SU-DHL-6 (cell line): ENCODE measurements at regions not wholly inside any gene's neighbourhood (a gene's known extent, or its start where the extent isn't known, plus 50 kb on each side); places are given as distances from the start of the nearest gene placed in this dataset.

Experiments used
- H2AFZ ChIP-seq: fragments of 200-600 bp; sonication (generic); 2 replicates; pipeline ENCODE4 v1.6.1; 2014; ENCODE audit warnings: low read depth, mild to moderate bottlenecking, moderate library complexity, mixed read lengths, antibody characterized with exemption, low read length; ENCODE audit not compliant: severe bottlenecking
- H3F3A ChIP-seq: fragments of 200-600 bp; shearing (Covaris generic); 2 replicates; pipeline ENCODE4 v1.6.0; 2016; ENCODE audit warnings: antibody characterized with exemption, mild to moderate bottlenecking; ENCODE audit not compliant: insufficient read depth
- H3K27ac ChIP-seq: fragments of 200-600 bp; sonication (generic); 2 replicates; pipeline ENCODE4 v1.5.1; 2016; ENCODE audit warnings: low read depth, mild to moderate bottlenecking, low read length, moderate library complexity, mixed read lengths
- H3K27me3 ChIP-seq: fragments of 200-600 bp; sonication (generic), shearing (Covaris generic); 2 replicates; pipeline ENCODE4 v1.6.0; 2014; ENCODE audit warnings: mild to moderate bottlenecking, low read length
- H3K36me3 ChIP-seq: fragments of 200-600 bp; sonication (generic); 2 replicates; pipeline ENCODE4 v1.6.1; 2014; ENCODE audit warnings: mild to moderate bottlenecking, low read length, mixed read lengths
- H3K4me2 ChIP-seq: fragments of 300-600, 200-600 bp; shearing (Covaris generic), sonication (generic); 2 replicates; pipeline ENCODE4 v1.6.0; 2014; ENCODE audit warnings: low read length, low read depth, mild to moderate bottlenecking; ENCODE audit not compliant: poor library complexity, severe bottlenecking
- H3K4me3 ChIP-seq: fragments of 200-600 bp; sonication (generic); 2 replicates; pipeline ENCODE4 v1.5.1; 2014; ENCODE audit warnings: antibody characterized with exemption, low read length, mild to moderate bottlenecking, mixed read lengths; ENCODE audit not compliant: insufficient read depth, poor library complexity, severe bottlenecking
- H3K79me2 ChIP-seq: fragments of 200-600 bp; sonication (generic); 2 replicates; pipeline ENCODE4 v1.6.1; 2014; ENCODE audit warnings: mild to moderate bottlenecking, low read length, moderate library complexity; ENCODE audit not compliant: insufficient read depth
- H3K9ac ChIP-seq: fragments of 200-600 bp; sonication (generic); 2 replicates; pipeline ENCODE4 v1.7.0; 2014; ENCODE audit warnings: mild to moderate bottlenecking, low read length
- H3K9me2 ChIP-seq: fragments of 200-600 bp; sonication (generic); replicated peaks from 2 replicates; pipeline ENCODE4 v1.6.1; 2014; ENCODE audit warnings: low read length; ENCODE audit not compliant: insufficient read depth
- H3K9me3 ChIP-seq: fragments of 200-600 bp; sonication (generic); 2 replicates; pipeline ENCODE4 v1.6.1; 2014; ENCODE audit warnings: low read length, mixed read lengths; ENCODE audit not compliant: insufficient read depth
- H4K20me1 ChIP-seq: fragments of 200-600 bp; sonication (generic); 2 replicates; pipeline ENCODE4 v1.6.1; 2014; ENCODE audit warnings: low read depth, mild to moderate bottlenecking, antibody characterized with exemption, low read length, moderate library complexity, mixed read lengths
- CTCF ChIP-seq: fragments of 200-600 bp; sonication (generic); IDR thresholded peaks from one replicate; pipeline ENCODE4 v1.5.1; 2017; ENCODE audit warnings: antibody characterized with exemption, mild to moderate bottlenecking, low read length, moderate library complexity; ENCODE audit not compliant: insufficient read depth, poor library complexity, severe bottlenecking
- EZH2phosphoT487 ChIP-seq: fragments of 200-600 bp; sonication (generic), shearing (Covaris generic); conservative IDR thresholded peaks from 2 replicates; pipeline ENCODE4 v1.6.1; 2018; ENCODE audit warnings: mild to moderate bottlenecking, antibody characterized with exemption, low read length, moderate library complexity, mixed read lengths

DNA sequence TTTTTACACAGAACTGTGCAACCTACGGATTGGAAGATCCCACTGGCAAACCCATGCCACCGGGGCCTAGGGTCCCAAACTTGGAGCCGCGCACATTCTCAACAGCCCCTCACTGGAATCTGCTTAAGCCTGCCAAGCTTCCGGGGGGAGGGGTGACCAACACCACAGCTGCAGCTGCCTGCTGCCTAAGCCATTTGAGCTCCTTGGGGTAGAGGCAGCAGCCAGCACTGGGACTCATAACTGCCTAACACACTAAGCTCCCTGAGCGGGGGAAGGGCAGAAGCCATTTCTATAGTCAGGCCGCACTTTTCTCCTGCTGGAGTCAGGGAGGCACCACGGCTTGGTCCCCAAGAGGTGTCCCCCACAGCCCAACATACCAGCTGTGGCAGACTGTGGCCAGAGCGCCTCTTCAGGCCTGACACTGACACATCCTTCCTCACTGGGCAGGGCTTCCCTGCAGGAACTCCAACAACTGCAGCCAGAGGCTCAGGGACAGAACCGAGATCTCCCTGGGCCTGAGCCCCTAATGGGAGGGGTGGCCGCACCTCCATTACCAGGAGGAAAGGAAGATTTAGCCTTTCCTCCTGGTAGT, 270.3 kb upstream of the ECI2 start:
- no peak overlapping the region for H3K4me3 ChIP-seq
- H3K9me2 ChIP-seq, result no peaks in the 10 kb centered on the region
- peaks cover 12% of the 10 kb centered on the region; the same call in 1 of the 2 replicates for H3K9me3 ChIP-seq
- H2AFZ ChIP-seq, result no peak overlapping the region
- no peaks in the 10 kb centered on the region for H3F3A ChIP-seq
- H4K20me1 ChIP-seq, result no peaks in the 10 kb centered on the region
- H3K27me3 ChIP-seq, result no peaks in the 10 kb centered on the region
- H3K79me2 ChIP-seq, result no peaks in the 10 kb centered on the region
- H3K4me2 ChIP-seq, result no peak overlapping the region
- TF ChIP-seq CTCF (no peak), EZH2phosphoT487 (no peak)
- no peaks in the 10 kb centered on the region for H3K36me3 ChIP-seq
- H3K27ac ChIP-seq, result no peak overlapping the region
- no peak overlapping the region for H3K9ac ChIP-seq

DNA sequence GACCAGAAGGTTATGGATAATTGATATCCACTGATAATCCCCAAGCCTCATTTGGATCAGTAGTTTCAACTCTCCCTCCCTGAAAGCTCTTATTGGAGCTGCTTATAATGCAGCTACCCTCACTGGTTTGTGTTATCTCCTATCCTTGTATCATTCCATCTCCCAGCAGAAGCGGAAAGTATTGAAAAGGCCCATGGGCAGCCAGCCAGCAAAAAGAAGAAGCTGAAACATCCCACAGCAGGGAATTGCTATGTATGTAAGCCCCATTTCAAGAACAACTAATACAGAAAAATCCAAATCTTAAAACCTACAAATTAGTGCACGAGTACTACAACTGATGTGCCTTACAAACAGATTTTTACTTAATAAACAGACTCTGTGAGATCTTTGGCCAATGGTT, 269.0 kb upstream of the ECI2 start:
- H3K4me2 ChIP-seq, result no peak overlapping the region
- no peak for TF ChIP-seq EZH2phosphoT487
- no peak overlapping the region for H3K9ac ChIP-seq
- no peaks in the 10 kb centered on the region for H4K20me1 ChIP-seq
- H3F3A ChIP-seq, result no peaks in the 10 kb centered on the region
- peaks cover 12% of the 10 kb centered on the region; the same call in 1 of the 2 replicates for H3K9me3 ChIP-seq
- H3K27ac ChIP-seq, result no peak overlapping the region
- H3K79me2 ChIP-seq, result no peaks in the 10 kb centered on the region
- no peak overlapping the region for H2AFZ ChIP-seq
- H3K4me3 ChIP-seq, result no peak overlapping the region
- H3K27me3 ChIP-seq, result no peaks in the 10 kb centered on the region
- no peaks in the 10 kb centered on the region for H3K9me2 ChIP-seq
- H3K36me3 ChIP-seq, result no peaks in the 10 kb centered on the region

DNA sequence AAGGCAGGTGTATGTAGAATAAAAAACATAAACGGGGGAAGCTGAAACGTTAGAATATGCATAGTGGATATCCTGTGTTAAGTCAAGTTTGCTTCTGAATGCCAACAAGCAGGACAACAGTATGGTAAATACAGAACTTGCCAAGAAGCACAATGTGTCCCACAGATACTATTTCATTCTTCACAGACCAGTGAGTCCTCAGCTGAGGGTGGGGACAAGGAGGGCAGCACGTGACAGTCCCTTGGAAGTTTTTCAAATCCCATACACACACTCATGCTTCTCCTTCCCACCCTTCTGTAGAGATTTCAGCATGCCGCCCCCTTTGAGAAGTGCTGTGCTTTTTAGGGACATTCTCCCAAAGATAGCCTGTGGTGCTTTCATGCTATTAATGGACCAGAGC, 268.5 kb upstream of the ECI2 start:
- Histone ChIP-seq H3K4me2 (no peak overlapping the region), H3K79me2 (no peaks in the 10 kb centered on the region), H3K36me3 (no peaks in the 10 kb centered on the region), H3K9ac (no peak overlapping the region), H3K4me3 (no peak overlapping the region), H3K27me3 (no peaks in the 10 kb centered on the region), H4K20me1 (no peaks in the 10 kb centered on the region), H3K9me3 (peaks cover 12% of the 10 kb centered on the region; the same call in 1 of the 2 replicates), H3K9me2 (no peaks in the 10 kb centered on the region), H3K27ac (no peak overlapping the region), H2AFZ (no peak overlapping the region), H3F3A (no peaks in the 10 kb centered on the region)
- TF ChIP-seq CTCF (no peak), EZH2phosphoT487 (no peak)

DNA sequence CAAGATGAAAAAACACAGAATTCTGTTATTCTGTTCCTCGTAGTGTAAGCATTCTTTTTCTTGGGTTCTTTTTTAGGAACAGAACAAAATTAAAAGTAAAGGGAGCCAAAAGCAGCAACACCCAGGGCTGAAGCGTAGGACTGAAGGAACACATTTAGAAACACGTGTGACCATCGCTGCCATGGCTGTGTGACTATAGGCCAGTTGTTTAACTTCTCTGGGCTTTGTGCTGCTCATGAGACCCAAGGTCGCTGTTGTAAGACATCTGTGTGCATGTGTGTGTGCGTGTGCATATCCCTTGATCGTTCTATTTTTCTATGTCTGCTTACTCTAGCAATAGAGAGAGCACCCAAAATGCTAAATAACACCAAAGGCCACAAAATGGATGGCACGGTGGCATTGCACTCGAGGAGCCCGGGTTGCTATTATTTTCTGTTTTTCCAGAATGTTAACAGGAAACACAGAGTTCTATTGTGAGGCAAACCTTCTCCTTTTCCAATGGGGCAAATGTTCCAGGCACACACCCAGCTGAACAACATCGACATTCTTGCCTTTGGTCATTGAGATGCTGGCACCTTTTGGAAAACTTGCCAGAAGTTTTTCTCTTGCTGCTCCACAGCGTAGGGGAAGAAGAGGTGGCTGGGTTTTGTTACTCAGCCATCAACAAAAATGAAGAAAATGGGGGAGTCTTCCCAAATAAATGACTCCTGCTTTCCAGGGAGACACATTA, 267.8 kb upstream of the ECI2 start:
- Histone ChIP-seq H3F3A (no peaks in the 10 kb centered on the region), H2AFZ (no peak overlapping the region), H3K9me2 (no peaks in the 10 kb centered on the region), H3K9me3 (peaks cover 12% of the 10 kb centered on the region; the same call in 1 of the 2 replicates), H3K79me2 (no peaks in the 10 kb centered on the region), H3K9ac (no peak overlapping the region), H3K27me3 (no peaks in the 10 kb centered on the region), H3K4me2 (no peak overlapping the region), H3K36me3 (no peaks in the 10 kb centered on the region), H4K20me1 (no peaks in the 10 kb centered on the region), H3K27ac (no peak overlapping the region), H3K4me3 (no peak overlapping the region)
- TF ChIP-seq CTCF (no peak), EZH2phosphoT487 (no peak)
